ENCODE measurements at regions not wholly inside any gene's neighbourhood (a gene's known extent, or its start where the extent isn't known, plus 50 kb on each side); places are given as distances from the start of the nearest gene placed in this dataset.
A peak's percentile ranks its signal among the peaks of the same experiment; 100 is the strongest.
"Not testable (repeated sequence)": the region's sequence is repeated elsewhere in the genome, so short reads cannot be mapped to it uniquely, and the experiment has no call there.

- DNase-seq (ENCODE audit: low spot score) = no peak
These were observed 61.2 kb upstream of the VASH1 start for GRCh38 chr14:76699939-76700590.

DNA sequence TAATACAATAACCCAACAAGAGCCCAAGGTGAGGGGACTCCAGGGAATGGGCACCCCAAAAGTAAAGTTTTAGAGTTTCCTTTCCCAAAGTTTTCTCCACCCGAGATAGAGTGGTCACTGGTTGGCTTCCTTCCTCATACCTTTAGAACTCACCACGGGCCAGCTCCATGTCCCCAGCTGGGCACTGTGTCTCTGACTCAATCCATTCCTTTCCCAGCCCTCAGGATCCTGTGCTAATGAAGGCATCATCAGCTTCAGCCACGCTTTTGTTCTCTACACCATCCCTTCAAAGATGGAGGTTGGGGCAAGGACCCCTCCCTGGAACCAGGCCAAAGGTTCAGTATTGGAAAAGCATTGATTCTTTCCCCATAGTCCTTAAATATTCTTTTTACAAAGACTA is 59.8 kb upstream of the VASH1 start:
- no peak for DNase-seq (ENCODE audit: low spot score)

GRCh38 chr14:76701981-76702380 is 59.3 kb upstream of the VASH1 start:
- DNase-seq (ENCODE audit: low spot score) = no peak

DNA sequence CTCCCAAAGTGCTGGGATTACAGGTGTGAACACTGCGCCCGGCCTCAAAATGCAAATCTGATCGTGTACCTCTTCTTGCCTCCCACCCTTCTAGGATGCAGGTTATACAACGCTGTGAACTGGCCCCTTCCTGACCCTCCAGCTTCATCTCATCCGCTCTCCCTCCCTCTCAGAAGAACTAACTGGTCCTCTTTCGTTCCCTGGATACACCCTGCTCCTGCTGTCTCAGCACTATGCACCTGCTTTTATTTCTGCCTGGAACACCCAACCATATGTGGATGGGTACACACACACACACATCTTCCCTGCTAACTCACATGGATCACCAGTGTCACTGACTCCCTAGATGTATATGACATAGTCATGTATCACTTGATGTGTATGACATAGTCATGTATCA is 56.1 kb upstream of the VASH1 start:
- no peak for DNase-seq (ENCODE audit: low spot score)

DNA sequence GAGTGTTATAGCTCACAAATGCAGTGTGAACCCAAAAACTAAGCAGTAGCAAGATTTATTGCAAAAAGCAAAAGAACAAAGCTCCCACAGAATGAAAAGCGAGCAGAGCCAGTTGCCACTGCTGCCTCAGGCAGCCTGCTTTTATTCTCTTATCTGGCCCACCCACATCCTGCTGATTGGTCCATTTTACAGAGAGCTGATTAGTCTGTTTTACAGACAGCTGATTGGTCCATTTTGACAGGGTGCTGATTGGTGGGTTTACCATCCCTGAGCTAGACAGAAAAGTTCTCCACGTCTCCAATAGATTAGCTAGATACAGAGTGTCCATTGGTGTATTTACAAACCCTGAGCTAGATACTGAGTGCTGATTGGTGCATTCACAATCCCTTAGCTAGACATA is 55.1 kb upstream of the VASH1 start:
- DNase-seq (ENCODE audit: low spot score) = not testable (repeated sequence)

DNA sequence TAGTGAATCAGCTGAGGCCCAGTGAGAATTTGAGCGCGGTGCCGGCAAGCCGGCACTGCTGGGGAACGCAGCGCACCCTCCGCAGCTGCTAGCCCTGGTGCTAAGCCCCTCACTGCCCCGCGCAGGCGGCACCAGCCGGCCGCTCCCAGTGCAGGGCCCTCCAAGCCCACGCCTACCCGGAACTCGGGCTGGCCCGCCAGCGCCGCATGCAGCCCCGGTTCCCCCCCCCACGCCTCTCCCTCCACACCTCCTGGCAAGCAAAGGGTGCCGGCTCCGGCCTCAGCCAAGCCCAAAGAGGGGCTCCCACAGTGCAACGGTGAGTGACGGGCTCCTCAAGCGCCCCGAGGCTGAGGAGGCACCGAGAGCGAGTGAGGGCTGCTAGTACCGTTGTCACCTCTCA is 54.5 kb upstream of the VASH1 start:
- no peak for DNase-seq (ENCODE audit: low spot score)

- no peak for DNase-seq (ENCODE audit: low spot score)
These were observed 53.2 kb upstream of the VASH1 start for GRCh38 chr14:76708028-76708427.

- DNase-seq (ENCODE audit: low spot score) = no peak
These were observed 52.5 kb upstream of the VASH1 start for GRCh38 chr14:76708771-76709170.

- peak; percentile 53 for DNase-seq (ENCODE audit: low spot score)
These were observed 50.9 kb upstream of the VASH1 start for GRCh38 chr14:76710056-76711010.

Measured in hepatic stellate cell (primary cell).